DOHH2 (cell line): ENCODE measurements at regions not wholly inside any gene's neighbourhood (a gene's known extent, or its start where the extent isn't known, plus 50 kb on each side); places are given as distances from the start of the nearest gene placed in this dataset.

Source experiments
- H3F3A ChIP-seq: fragments of 200-600 bp; sonication (generic), shearing (Covaris generic); 2 replicates; pipeline ENCODE4 v1.6.0; 2016; ENCODE audit warnings: antibody characterized with exemption, mild to moderate bottlenecking; ENCODE audit not compliant: control insufficient read depth, insufficient read depth
- H3K27ac ChIP-seq: fragments of 200-600 bp; sonication (generic); 2 replicates; pipeline ENCODE4 v1.5.1; 2014; ENCODE audit warnings: low read depth, mild to moderate bottlenecking, low read length, moderate library complexity
- H3K27me3 ChIP-seq: fragments of 200-600 bp; sonication (generic); 2 replicates; pipeline ENCODE4 v1.6.1; 2014; ENCODE audit warnings: mild to moderate bottlenecking, low read length, mixed read lengths; ENCODE audit not compliant: control insufficient read depth
- H3K36me3 ChIP-seq: fragments of 200-600 bp; sonication (generic); 2 replicates; pipeline ENCODE4 v1.6.1; 2014; ENCODE audit warnings: mild to moderate bottlenecking, low read length, moderate library complexity, mixed read lengths; ENCODE audit not compliant: control insufficient read depth
- H3K4me1 ChIP-seq: fragments of 200-600 bp; sonication (generic); 2 replicates; pipeline ENCODE4 v1.6.1; 2014; ENCODE audit warnings: mild to moderate bottlenecking, low read length, mixed read lengths; ENCODE audit not compliant: control insufficient read depth
- H3K4me2 ChIP-seq: fragments of 200-600 bp; sonication (generic); 2 replicates; pipeline ENCODE4 v1.6.0; 2014; ENCODE audit warnings: mild to moderate bottlenecking, low read length, moderate library complexity
- H3K4me3 ChIP-seq: fragments of 200-600 bp; sonication (generic); 2 replicates; pipeline ENCODE4 v1.5.1; 2014; ENCODE audit warnings: mild to moderate bottlenecking, low read length, mixed read lengths
- H3K79me2 ChIP-seq: fragments of 200-600 bp; sonication (generic); 2 replicates; pipeline ENCODE4 v1.6.1; 2014; ENCODE audit warnings: mild to moderate bottlenecking, low read length, mixed read lengths; ENCODE audit not compliant: control insufficient read depth
- H3K9me2 ChIP-seq: fragments of 200-600 bp; sonication (generic); replicated peaks from 2 replicates; pipeline ENCODE4 v1.6.1; 2014; ENCODE audit warnings: mild to moderate bottlenecking, low read length, mixed read lengths; ENCODE audit not compliant: control insufficient read depth
- H3K9me3 ChIP-seq: fragments of 200-600 bp; sonication (generic); 2 replicates; pipeline ENCODE4 v1.6.1; 2014; ENCODE audit warnings: antibody characterized with exemption, low read length, mixed read lengths; ENCODE audit not compliant: control insufficient read depth, insufficient read depth
- H4K20me1 ChIP-seq: fragments of 200-600 bp; sonication (generic); 2 replicates; pipeline ENCODE4 v1.6.0; 2014; ENCODE audit warnings: low read depth, mild to moderate bottlenecking, antibody characterized with exemption, low read length, moderate library complexity; ENCODE audit not compliant: control insufficient read depth, insufficient read depth
- EZH2phosphoT487 ChIP-seq: fragments of 200-600 bp; sonication (generic); IDR thresholded peaks from 2 replicates; pipeline ENCODE4 v1.6.1; 2017; ENCODE audit warnings: borderline replicate concordance, mild to moderate bottlenecking, antibody characterized with exemption, low read length, moderate library complexity, mixed read lengths
- TF ChIP-seq, protein P1 (sequence below): fragments of 200-600 bp; sonication (generic); IDR thresholded peaks from one replicate; pipeline ENCODE4 v1.5.1; 2014; ENCODE audit warnings: antibody characterized with exemption, mild to moderate bottlenecking, low read depth, low read length; ENCODE audit not compliant: poor library complexity, severe bottlenecking

- Histone ChIP-seq H3K9me3 (no peaks in the 10 kb centered on the region), H3F3A (no peaks in the 10 kb centered on the region), H3K27me3 (no peaks in the 10 kb centered on the region), H3K4me3 (no peak overlapping the region), H3K9me2 (no peaks in the 10 kb centered on the region), H3K27ac (no peak overlapping the region), H3K36me3 (no peaks in the 10 kb centered on the region), H3K4me1 (no peaks in the 10 kb centered on the region), H3K4me2 (no peak overlapping the region), H3K79me2 (no peaks in the 10 kb centered on the region), H4K20me1 (no peaks in the 10 kb centered on the region)
- TF ChIP-seq EZH2phosphoT487, result no peak
- TF ChIP-seq, protein P1, sequence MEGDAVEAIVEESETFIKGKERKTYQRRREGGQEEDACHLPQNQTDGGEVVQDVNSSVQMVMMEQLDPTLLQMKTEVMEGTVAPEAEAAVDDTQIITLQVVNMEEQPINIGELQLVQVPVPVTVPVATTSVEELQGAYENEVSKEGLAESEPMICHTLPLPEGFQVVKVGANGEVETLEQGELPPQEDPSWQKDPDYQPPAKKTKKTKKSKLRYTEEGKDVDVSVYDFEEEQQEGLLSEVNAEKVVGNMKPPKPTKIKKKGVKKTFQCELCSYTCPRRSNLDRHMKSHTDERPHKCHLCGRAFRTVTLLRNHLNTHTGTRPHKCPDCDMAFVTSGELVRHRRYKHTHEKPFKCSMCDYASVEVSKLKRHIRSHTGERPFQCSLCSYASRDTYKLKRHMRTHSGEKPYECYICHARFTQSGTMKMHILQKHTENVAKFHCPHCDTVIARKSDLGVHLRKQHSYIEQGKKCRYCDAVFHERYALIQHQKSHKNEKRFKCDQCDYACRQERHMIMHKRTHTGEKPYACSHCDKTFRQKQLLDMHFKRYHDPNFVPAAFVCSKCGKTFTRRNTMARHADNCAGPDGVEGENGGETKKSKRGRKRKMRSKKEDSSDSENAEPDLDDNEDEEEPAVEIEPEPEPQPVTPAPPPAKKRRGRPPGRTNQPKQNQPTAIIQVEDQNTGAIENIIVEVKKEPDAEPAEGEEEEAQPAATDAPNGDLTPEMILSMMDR, result no peak
Observed at GRCh38 chr3:118682921-118683320, 351.7 kb downstream of the IGSF11 start.

- no peaks in the 10 kb centered on the region for H3K9me2 ChIP-seq
- H3K4me2 ChIP-seq, result no peak overlapping the region
- no peaks in the 10 kb centered on the region for H3K9me3 ChIP-seq
- no peaks in the 10 kb centered on the region for H3K4me1 ChIP-seq
- H4K20me1 ChIP-seq, result no peaks in the 10 kb centered on the region
- H3K27ac ChIP-seq, result no peak overlapping the region
- no peaks in the 10 kb centered on the region for H3K36me3 ChIP-seq
- no peak overlapping the region for H3K4me3 ChIP-seq
- no peaks in the 10 kb centered on the region for H3K27me3 ChIP-seq
- H3F3A ChIP-seq, result no peaks in the 10 kb centered on the region
- TF ChIP-seq, protein P1, result no peak
- no peak for TF ChIP-seq EZH2phosphoT487
- no peaks in the 10 kb centered on the region for H3K79me2 ChIP-seq
Observed at GRCh38 chr3:118683636-118684035, 351.0 kb downstream of the IGSF11 start.

DNA sequence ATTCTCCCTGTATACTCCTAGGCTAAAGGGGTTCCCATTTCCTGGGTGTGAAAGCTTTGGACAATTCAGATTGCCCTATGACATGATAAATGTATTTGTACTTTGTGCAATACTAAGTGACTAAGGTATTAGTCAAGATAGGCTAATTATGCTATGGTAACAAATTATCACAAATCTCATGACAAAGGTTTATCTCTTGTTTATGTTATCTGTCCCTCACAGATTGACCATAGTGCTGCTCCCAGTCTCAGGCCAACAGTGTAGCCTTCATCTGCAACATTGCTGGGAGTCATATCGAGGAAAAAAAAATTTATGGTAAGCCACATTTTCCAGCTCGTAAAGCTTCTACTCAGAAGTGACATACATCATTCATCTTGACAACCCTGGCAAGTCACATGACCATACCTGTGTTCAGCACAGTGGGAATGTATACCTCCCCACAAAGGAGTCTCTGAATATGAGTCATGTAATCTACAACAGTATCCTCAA, 346.2 kb downstream of the IGSF11 start:
- H3K36me3 ChIP-seq, result no peaks in the 10 kb centered on the region
- no peaks in the 10 kb centered on the region for H3K27me3 ChIP-seq
- no peaks in the 10 kb centered on the region for H3K79me2 ChIP-seq
- no peak overlapping the region for H3K4me2 ChIP-seq
- H3F3A ChIP-seq, result no peaks in the 10 kb centered on the region
- H3K27ac ChIP-seq, result no peak overlapping the region
- no peaks in the 10 kb centered on the region for H3K4me1 ChIP-seq
- H3K9me3 ChIP-seq, result no peaks in the 10 kb centered on the region
- no peaks in the 10 kb centered on the region for H4K20me1 ChIP-seq
- H3K9me2 ChIP-seq, result no peaks in the 10 kb centered on the region
- TF ChIP-seq, protein P1, result no peak
- TF ChIP-seq EZH2phosphoT487, result no peak
- H3K4me3 ChIP-seq, result no peak overlapping the region

DNA sequence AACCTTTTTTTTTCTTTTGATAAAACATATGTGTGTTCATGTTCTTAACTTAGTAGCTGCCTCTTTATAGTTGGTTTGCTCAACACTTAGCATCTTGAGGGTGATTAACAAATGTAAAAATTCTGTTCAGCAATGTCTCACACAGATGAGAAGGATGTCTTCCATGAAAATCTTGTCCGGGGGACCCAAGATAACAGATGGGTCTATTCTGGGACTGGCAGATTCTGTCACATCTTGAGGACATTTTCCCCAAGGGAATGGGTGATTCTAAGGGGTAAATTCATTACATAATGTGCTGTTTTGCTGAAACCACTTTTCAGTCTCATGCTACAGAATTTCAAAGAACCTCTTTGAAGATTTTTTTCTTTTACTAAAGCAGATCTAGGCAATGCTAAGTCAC, 342.2 kb downstream of the IGSF11 start:
- Histone ChIP-seq H3K27me3 (no peaks in the 10 kb centered on the region), H3F3A (no peaks in the 10 kb centered on the region), H3K9me3 (no peaks in the 10 kb centered on the region), H3K4me1 (no peaks in the 10 kb centered on the region), H3K36me3 (no peaks in the 10 kb centered on the region), H3K4me2 (no peak overlapping the region), H3K4me3 (no peak overlapping the region), H4K20me1 (no peaks in the 10 kb centered on the region), H3K79me2 (no peaks in the 10 kb centered on the region), H3K27ac (no peak overlapping the region), H3K9me2 (no peaks in the 10 kb centered on the region)
- TF ChIP-seq, protein P1, result no peak
- no peak for TF ChIP-seq EZH2phosphoT487
